Lower leg skin (tissue), 4 donors: ENCODE measurements at regions not wholly inside any gene's neighbourhood (a gene's known extent, or its start where the extent isn't known, plus 50 kb on each side); places are given as distances from the start of the nearest gene placed in this dataset.

Source experiments
- DNase-seq, 2 donors: peaks; one replicate each; pipeline ENCODE4 v3.0.0-alpha.2; 2019; ENCODE audit warnings: low spot score in 2 of 2
- H3K4me3 ChIP-seq: fragments of 200-600 bp; sonication (generic); 2 replicates; pipeline ENCODE4 v1.5.1; 2017; ENCODE audit warnings: mild to moderate bottlenecking, low read depth; ENCODE audit not compliant: poor library complexity, severe bottlenecking
- POLR2A ChIP-seq, 2 donors: fragments of 450-650 bp; IDR thresholded peaks; one replicate each; pipeline ENCODE4 v1.6.1; 2016 to 2017; ENCODE audit warnings: antibody characterized with exemption in 2 of 2, mild to moderate bottlenecking in 1 of 2, moderate library complexity in 1 of 2
- WGBS, 2 donors: methylation state at CpG; one replicate each; pipeline ENCODE4 v1.1.5; 2018; 5-methylcytosine and 5-hydroxymethylcytosine counted together
- intact Hi-C: fragments of 100-400 bp; cut with DNase I; formaldehyde crosslinking; loops from one replicate; pipeline ENCODE4 v1.15.0; 2023; ENCODE audit warnings: low total_unique reads
- TF ChIP-seq, protein P1 (sequence below), 3 donors: fragments of 450-650 bp; IDR thresholded peaks; one replicate each; pipeline ENCODE4 v1.5.1; 2016; ENCODE audit warnings: antibody characterized with exemption in 3 of 3, mild to moderate bottlenecking in 3 of 3, moderate library complexity in 2 of 3

DNA sequence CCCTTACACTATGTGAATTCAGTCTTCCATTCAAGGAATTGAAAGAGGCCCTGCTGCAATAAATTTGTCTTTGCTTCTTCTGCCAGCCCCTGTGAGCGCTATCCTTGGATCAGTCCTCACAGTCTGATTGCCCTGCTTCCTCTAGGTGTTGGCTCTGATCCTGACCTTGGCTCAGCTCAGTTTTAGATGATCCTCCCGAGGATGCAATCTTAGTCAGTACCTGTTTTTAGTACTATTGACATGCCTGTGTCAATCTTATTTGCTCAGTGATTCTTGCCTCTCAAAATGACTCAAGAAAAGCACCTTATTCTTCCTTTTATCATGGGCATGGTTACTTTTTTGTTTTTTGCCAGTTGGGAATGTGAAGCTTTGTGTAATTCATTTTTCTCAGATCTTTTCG is 101.4 kb upstream of the KCNK1 start:
- no peak overlapping the region for H3K4me3 ChIP-seq
- 50 to 63% methylated on average over 3 of the region's 3 CpGs for WGBS, 2 donors
- no peak for DNase-seq
- intact Hi-C loops = no loop called here
- no peak for TF ChIP-seq POLR2A (IDR thresholded peaks at IDR 0.05)
- TF ChIP-seq, protein P1, sequence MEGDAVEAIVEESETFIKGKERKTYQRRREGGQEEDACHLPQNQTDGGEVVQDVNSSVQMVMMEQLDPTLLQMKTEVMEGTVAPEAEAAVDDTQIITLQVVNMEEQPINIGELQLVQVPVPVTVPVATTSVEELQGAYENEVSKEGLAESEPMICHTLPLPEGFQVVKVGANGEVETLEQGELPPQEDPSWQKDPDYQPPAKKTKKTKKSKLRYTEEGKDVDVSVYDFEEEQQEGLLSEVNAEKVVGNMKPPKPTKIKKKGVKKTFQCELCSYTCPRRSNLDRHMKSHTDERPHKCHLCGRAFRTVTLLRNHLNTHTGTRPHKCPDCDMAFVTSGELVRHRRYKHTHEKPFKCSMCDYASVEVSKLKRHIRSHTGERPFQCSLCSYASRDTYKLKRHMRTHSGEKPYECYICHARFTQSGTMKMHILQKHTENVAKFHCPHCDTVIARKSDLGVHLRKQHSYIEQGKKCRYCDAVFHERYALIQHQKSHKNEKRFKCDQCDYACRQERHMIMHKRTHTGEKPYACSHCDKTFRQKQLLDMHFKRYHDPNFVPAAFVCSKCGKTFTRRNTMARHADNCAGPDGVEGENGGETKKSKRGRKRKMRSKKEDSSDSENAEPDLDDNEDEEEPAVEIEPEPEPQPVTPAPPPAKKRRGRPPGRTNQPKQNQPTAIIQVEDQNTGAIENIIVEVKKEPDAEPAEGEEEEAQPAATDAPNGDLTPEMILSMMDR (IDR thresholded peaks at IDR 0.05) = no peak

DNA sequence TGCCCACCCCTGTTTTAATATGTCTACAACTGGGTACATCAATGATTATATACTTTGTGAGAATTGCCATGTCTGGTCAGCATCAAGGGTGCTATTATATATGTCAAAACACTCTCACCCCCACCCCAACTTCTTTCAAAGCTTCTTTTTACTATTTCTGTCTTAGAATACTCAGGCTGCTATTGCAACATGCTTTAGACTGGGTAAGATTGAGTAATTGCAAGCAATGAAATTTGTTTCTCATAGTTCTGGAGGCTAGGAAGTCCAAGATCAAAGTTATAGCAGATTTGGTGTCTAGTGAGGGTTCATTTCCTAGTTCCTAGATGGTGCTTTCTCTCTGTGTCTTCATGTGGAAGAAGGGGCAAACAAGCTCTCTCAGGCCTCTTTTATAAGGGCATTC is 100.5 kb upstream of the KCNK1 start:
- no peak for TF ChIP-seq POLR2A (IDR thresholded peaks at IDR 0.05)
- TF ChIP-seq, protein P1 (IDR thresholded peaks at IDR 0.05) = no peak
- no peak overlapping the region for H3K4me3 ChIP-seq
- no peak for DNase-seq
- intact Hi-C loops = no loop called here

DNA sequence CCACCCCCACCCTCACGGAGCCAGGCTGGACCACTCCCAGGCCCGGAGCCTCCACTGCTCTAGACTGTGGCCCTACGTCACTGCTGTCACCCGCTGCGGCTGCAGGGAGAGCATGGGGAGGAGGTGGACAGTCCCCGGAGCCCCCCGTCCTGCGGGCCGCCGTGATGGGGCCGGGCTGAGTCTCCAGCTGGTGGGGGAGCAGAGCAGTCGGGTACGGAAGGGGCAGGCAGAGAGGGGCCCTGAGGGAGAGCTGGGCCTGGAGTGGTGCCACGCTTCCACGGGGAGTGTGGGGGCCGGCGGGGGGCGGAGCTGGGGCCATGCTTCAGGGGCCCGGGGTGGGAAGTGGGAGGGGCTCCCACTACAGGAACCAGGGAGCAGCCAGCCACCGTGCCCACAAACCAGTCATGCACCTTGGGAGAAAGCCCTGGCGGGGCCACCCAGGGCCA is 98.9 kb upstream of the KCNK1 start:
- intact Hi-C loops = no loop called here
- DNase-seq = no peak
- 92 to 93% methylated on average over 16 to 19 of the region's 21 CpGs for WGBS, 2 donors
- TF ChIP-seq, protein P1 (IDR thresholded peaks at IDR 0.05) = no peak
- TF ChIP-seq POLR2A (IDR thresholded peaks at IDR 0.05) = no peak
- H3K4me3 ChIP-seq = no peak overlapping the region

DNA sequence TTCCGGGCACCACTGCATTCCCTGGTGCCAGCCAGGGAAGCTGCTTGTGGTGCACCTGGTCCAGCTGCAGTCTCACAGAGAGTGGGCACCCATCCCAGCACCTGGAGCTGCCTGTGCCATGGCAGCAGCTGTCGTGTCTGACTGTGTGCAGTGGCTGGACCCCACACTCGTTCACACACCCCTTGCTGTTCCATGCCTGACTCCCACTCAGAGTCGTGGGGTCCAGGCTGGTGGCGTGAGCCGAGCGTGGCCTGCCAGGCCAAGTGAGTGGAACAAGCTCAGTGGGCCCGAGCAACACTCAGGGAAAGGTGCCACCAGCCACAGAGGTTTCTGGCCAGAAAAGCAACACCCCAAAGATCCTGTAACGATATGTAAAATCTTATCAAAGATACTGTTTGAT is 97.2 kb upstream of the KCNK1 start:
- intact Hi-C loops = no loop called here
- 80 to 87% methylated on average over 9 of the region's 9 CpGs for WGBS, 2 donors
- no peak overlapping the region for H3K4me3 ChIP-seq

DNA sequence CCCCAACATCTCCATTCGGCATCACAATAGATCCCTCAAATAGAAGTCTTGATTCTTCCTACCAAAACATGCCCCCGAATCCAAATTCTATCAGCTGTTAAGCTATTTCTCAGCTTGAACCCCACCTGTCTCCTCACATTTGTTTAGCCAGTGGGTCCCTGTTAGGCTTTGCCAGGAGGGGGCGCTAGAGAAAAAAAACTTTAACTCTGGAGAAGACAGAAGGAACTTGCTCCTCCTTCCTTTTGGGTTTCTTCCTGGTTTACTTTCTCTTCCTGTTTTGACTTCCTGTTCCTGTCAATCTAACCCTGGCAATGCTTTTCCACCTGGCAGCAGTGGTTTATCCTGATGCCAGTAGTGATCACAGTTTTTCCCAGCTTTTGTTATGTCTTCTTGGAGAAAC is 95.6 kb upstream of the KCNK1 start:
- intact Hi-C loops = no loop called here
- no peak for TF ChIP-seq POLR2A (IDR thresholded peaks at IDR 0.05)
- TF ChIP-seq, protein P1 (IDR thresholded peaks at IDR 0.05) = no peak
- 60 to 63% methylated on average over 3 of the region's 3 CpGs for WGBS, 2 donors
- no peak for DNase-seq
- no peak overlapping the region for H3K4me3 ChIP-seq

More for the DNA sequence above, 97.2 kb upstream of the KCNK1 start:
- no peak for TF ChIP-seq POLR2A (IDR thresholded peaks at IDR 0.05)
- TF ChIP-seq, protein P1 (IDR thresholded peaks at IDR 0.05) = no peak
- DNase-seq = no peak
